ENCODE measurements at regions not wholly inside any gene's neighbourhood (a gene's known extent, or its start where the extent isn't known, plus 50 kb on each side); places are given as distances from the start of the nearest gene placed in this dataset.

- H3K27me3 ChIP-seq (ENCODE audit: control insufficient read depth, insufficient read depth, low read length), result no peaks in the 10 kb centered on the region
- no peak overlapping the region for H3K9ac ChIP-seq (ENCODE audit: low read length in 3 of 3)
- no peaks in the 10 kb centered on the region for H3K9me3 ChIP-seq (ENCODE audit: control insufficient read depth in 2 of 3, insufficient read depth in 1 of 3, low read length in 3 of 3)
- DNase-seq (no peak), FAIRE-seq (no peak)
- intact Hi-C loops (cut with DNase I), result no loop called here
- H3K4me1 ChIP-seq (ENCODE audit: control insufficient read depth in 2 of 3, insufficient read depth in 2 of 3, low read depth in 1 of 3, low read length in 3 of 3), result no peaks in the 10 kb centered on the region
- TF ChIP-seq CTCF (IDR thresholded peaks at IDR 0.05; ENCODE audit: borderline replicate concordance, extremely low read depth, insufficient read depth), result no peak
- no peak overlapping the region for H3K27ac ChIP-seq (ENCODE audit: low read depth in 2 of 2, low read length in 2 of 2)
- H3K36me3 ChIP-seq (ENCODE audit: control insufficient read depth in 2 of 3, insufficient read depth in 3 of 3, low read length in 3 of 3), result no peaks in the 10 kb centered on the region
- H3K4me3 ChIP-seq (ENCODE audit: low read length in 3 of 3), result no peak overlapping the region
Measured at GRCh38 chr12:84038242-84038641, 874.4 kb downstream of the SLC6A15 start.

GRCh38 chr12:84036912-84037311, 875.7 kb downstream of the SLC6A15 start:
- DNase-seq, result no peak
- no peaks in the 10 kb centered on the region for H3K36me3 ChIP-seq (ENCODE audit: control insufficient read depth in 2 of 3, insufficient read depth in 3 of 3, low read length in 3 of 3)

GRCh38 chr12:84035766-84036165, 876.8 kb downstream of the SLC6A15 start:
- no peaks in the 10 kb centered on the region for H3K4me1 ChIP-seq (ENCODE audit: control insufficient read depth in 2 of 3, insufficient read depth in 2 of 3, low read depth in 1 of 3, low read length in 3 of 3)

More at GRCh38 chr12:84036912-84037311, 875.7 kb downstream of the SLC6A15 start:
- Histone ChIP-seq H3K27me3 (ENCODE audit: control insufficient read depth, insufficient read depth, low read length) (no peaks in the 10 kb centered on the region), H3K27ac (ENCODE audit: low read depth in 2 of 2, low read length in 2 of 2) (no peak overlapping the region), H3K4me3 (ENCODE audit: low read length in 3 of 3) (no peak overlapping the region), H3K4me1 (ENCODE audit: control insufficient read depth in 2 of 3, insufficient read depth in 2 of 3, low read depth in 1 of 3, low read length in 3 of 3) (no peaks in the 10 kb centered on the region), H3K9me3 (ENCODE audit: control insufficient read depth in 2 of 3, insufficient read depth in 1 of 3, low read length in 3 of 3) (peaks cover 0 to 7% (median 0%) of the 10 kb centered on the region in 3 donors), H3K9ac (ENCODE audit: low read length in 3 of 3) (no peak overlapping the region)
- TF ChIP-seq CTCF (IDR thresholded peaks at IDR 0.05; ENCODE audit: borderline replicate concordance, extremely low read depth, insufficient read depth), result no peak
- intact Hi-C loops (cut with DNase I), result no loop called here
- no peak for FAIRE-seq

More at GRCh38 chr12:84035766-84036165, 876.8 kb downstream of the SLC6A15 start:
- H3K27me3 ChIP-seq (ENCODE audit: control insufficient read depth, insufficient read depth, low read length), result no peaks in the 10 kb centered on the region
- TF ChIP-seq CTCF (IDR thresholded peaks at IDR 0.05; ENCODE audit: borderline replicate concordance, extremely low read depth, insufficient read depth), result no peak
- no peak overlapping the region for H3K9ac ChIP-seq (ENCODE audit: low read length in 3 of 3)
- FAIRE-seq (no peak), DNase-seq (no peak)
- intact Hi-C loops (cut with DNase I), result no loop called here
- no peak overlapping the region for H3K27ac ChIP-seq (ENCODE audit: low read depth in 2 of 2, low read length in 2 of 2)
- no peaks in the 10 kb centered on the region for H3K36me3 ChIP-seq (ENCODE audit: control insufficient read depth in 2 of 3, insufficient read depth in 3 of 3, low read length in 3 of 3)
- H3K4me3 ChIP-seq (ENCODE audit: low read length in 3 of 3), result no peak overlapping the region
- peaks cover 0 to 7% (median 0%) of the 10 kb centered on the region in 3 donors for H3K9me3 ChIP-seq (ENCODE audit: control insufficient read depth in 2 of 3, insufficient read depth in 1 of 3, low read length in 3 of 3)
